RPMI7951 (cell line): ENCODE measurements at regions not wholly inside any gene's neighbourhood (a gene's known extent, or its start where the extent isn't known, plus 50 kb on each side); places are given as distances from the start of the nearest gene placed in this dataset.

Source experiments
- DNase-seq: peaks from one replicate; pipeline ENCODE4 v3.0.0-alpha.2; 2012; ENCODE audit warnings: low read depth

DNA sequence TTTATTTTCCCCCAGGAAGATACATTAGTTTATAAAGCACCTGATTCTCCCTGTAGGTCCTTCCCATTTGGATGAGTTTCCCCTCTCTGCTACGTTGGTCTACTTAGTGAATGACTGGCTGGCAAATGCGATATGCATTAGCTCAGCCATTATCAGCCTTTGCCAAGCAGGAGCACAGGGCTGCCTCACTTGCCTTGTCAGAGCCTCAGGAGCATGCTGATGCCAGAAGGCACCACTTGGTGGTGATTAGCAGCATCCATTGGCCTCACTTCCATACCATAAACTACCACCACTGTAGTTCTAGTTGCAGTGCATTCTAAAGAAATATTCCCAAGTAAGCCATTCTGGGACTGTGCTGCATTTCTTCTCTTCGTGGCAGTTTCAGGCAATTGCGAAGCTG lies 442.8 kb upstream of the CHST9 start:
- no peak for DNase-seq

DNA sequence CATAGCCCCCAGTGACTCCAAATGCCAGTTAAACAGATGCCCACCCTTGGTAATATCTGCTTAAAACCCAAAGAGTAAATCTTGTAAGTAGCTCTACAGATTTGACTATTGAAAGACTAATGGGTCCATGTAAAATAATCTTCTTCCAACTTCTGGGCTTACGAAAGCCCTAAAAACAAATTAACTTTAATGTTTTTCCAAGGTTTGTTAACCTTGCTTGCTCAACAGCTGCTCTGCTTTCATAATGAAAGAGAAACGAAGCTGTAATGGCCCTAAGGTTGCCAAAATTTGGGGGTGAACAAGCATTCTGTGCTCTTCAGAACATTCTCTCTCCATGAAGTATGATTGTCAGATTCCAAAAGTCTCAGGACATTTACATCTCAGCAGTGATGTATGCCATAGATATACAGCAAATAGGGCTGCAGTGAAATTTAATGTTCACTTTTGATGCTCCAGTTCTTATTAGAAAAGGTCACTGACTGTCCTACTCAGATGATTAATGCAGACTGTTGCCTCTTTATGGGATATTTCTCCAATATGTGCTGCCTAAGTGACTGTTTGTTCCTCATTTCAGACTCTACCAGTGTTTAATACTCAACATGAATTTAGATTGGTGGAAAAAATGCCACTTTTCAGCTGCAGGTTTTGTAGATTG lies 436.3 kb upstream of the CHST9 start:
- no peak for DNase-seq

DNA sequence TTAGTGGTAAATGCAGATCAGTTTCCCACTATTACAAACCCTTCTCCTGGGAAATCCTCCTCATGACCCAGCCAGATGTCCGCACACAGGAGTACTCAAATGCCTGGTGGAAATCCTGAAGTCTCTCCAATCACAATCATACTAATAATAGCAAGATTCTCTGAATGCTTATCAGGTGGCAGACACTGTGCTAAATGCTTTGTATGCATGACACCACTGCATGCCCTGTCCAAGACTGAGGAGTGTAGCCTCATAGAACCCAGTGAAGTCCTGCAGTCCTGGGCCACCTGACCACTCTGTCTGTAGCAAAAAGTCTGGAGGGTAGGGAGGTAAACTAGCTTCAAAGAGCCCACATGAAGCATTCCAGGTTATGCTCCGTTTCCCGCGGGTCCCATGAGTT lies 434.8 kb upstream of the CHST9 start:
- no peak for DNase-seq

DNA sequence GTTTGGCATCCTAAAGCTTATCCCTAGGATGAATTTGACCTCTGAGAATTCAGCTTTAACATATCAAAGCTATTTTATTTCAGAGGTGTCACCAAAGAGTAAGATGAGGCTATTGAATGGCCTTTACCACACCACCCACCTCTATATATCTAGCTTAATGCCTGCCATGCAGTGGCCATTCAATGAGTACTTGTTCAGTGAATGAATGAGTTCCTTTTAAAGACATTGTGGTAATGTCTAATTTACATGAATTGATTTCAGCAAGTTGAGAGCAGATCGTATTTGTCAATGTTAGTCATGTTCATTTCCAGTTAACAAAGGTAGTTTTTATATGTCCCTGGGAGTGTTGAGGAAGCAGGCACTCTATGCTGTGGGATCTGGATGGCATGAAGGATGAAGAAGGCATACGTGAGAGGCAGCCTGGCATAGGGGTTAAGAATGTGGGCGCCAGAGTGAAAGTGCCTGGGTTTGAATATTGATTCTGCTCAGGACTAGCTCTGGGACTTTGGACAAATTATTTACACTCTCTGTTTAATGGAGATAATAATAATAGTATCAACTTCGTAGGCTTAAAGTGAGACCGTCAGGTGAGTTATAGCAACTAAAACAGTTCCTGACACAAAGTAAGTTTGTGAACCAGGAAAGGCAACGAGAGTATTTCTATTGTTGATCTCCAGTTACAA lies 434.1 kb upstream of the CHST9 start:
- peak; percentile 14 for DNase-seq

DNA sequence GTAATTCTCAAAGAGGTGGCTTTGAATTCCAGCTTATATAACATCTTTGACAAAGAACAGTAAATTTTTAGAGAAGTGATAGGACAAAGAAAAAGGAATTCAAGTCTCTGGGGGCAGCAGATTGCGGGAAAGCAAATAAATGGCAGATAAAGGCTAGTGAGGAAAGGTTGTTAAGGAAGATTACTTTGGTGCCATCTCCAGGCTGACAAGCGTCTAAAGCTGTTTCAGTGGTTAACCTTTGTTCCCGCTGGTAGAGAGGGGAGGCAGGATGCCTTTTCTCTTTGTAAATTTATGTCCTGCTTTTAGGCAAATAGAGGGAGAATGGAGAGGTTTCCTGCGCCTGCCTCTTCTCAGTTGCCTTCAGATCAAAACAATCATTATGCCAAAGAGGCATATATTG lies 431.2 kb upstream of the CHST9 start:
- DNase-seq, result no peak

DNA sequence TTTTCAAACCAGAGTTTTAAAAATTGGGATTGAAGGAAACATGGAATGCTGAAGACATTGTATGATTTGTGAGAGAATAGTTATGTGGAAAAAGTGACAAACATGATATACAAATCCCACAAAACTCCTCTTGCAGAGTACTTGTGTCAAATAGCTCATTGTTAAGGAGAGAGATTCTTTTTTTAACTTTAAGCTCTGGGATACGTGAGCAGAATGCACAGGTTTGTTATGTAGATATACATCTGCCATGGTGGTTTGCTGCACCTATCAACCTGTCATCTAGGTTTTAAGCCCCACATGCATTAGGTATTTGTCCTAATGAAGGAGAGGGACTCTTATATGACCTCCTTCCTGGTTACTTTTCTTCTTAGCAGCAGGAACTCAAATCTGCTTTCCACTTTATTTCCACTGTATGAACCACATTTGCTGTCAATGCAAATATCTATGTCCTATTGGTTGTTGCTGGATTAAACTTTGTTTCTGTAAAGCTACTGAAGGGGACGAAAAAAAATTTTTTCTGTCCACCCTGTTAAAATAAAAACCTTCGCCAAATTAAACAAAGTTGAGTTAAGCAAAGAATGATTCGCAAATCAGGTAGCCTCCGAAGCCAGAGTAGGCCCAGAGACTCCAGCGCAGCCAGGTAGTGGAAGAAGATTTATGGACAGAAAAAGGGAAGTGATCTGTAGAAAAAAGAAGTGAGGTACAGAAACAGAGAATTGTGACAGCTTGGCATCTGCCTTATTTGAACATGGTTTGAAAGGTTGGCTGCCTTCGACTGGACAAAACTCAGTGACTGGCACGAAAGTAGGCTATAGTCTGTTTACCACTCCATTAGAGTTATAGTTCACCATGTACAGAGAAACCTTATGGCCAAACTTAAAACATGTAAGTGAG lies 430.1 kb upstream of the CHST9 start:
- no peak for DNase-seq

DNA sequence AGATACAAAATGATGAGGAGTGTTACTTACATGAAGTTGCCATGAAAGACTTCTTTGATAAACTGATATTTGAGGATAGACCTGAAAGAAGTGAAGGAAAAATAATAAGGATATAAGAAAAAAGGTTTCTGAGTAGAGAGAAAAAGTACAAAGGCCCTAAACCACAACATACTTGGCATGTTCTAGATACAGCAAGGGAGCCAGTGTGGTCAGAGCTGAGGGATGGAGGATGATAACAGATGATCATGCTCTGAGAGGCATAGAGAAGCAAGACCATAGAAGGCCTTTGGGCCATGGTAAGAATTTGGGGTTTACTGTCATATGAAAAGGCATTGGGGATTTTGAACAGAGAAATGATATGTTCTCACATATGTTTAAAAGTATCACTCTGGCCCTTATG lies 424.1 kb upstream of the CHST9 start:
- no peak for DNase-seq

DNA sequence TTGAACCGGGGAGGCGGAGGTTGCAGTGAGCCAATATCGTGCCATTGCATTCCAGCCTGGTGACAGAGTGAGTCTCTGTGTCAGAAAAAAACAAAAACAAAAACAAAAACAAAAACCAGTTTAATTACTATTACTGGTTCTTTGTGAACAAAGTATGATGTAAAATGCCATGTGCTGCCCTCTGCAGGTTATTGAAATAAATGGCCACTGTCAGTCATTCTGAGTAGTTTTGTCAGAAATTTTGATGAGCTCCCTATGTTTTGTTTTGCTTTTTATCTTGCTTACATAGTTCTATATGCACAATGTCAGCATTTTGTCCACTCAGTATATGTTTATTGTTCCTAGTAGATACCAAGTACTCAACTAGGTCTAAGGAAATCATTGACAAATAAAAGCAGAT lies 423.6 kb upstream of the CHST9 start:
- no peak for DNase-seq

DNA sequence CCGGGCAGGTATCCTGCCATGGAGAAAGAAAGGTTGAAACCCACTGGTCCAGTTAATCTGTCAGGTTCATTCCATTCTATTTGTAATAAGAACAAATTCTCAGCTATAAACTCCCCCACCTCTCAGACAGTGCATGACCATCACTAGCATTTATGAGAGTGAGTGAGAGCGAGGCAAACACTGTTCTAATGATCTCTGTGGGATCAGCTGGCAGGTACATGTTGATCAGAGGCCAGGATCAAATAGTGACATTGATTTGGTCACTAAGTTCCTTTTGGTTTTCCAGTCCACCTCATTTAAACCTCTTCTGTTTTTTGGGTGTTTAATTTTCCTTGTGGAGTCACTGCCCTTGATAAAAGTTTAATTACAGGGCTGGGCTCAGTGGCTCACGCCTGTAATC lies 423.1 kb upstream of the CHST9 start:
- no peak for DNase-seq

DNA sequence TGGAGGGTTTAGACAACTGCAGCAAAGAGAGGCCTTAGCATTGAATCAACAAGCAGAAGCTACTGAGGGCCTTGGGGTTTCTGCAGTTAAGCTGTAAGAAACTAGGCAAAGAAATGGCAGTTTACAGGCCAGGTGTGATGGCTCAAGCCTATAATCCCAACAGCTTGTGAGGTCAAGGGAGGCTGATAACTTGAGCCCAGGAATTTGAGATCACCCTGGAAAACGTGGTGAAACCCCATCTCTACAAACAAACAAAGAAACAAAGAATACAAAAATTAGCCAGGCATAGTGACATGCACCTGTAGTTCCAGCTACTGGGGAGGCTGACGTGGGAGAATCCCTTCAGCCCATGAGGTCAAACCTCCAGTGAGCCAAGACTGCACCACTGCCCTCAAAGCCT lies 421.6 kb upstream of the CHST9 start:
- no peak for DNase-seq

DNA sequence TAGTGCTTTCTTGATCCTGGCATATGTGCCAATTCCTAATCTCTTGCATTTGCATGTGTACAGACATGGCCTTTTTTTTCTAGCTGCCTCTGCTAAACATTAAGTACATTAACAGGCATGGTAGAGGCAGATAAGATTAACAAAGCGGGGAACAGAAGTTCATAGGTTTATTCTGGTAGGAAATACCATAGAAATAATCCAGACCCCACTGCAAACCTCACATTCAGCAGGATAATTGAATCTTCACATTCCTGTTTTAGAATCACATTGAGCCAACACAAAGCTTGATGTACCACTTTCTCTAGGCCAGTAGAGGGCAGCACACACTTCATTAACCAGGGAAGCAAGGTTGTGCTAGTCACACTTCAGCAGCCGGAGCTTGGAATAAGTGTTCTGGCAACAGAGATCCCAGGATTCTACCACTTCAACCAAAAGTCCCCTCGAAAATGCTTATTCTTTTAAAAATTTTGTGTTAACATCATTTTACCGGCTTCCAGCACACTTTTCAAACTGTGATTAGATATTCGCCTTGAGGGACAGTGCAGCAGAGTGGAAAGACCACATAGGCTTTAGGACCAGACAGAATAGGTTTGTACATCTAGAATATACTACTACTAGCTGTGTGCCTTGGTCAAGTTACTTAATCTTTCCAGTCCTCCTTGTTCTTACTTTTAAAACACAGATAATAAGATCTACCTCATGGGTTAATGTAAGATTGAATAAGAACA lies 420.2 kb upstream of the CHST9 start:
- DNase-seq, result peak; percentile 54

DNA sequence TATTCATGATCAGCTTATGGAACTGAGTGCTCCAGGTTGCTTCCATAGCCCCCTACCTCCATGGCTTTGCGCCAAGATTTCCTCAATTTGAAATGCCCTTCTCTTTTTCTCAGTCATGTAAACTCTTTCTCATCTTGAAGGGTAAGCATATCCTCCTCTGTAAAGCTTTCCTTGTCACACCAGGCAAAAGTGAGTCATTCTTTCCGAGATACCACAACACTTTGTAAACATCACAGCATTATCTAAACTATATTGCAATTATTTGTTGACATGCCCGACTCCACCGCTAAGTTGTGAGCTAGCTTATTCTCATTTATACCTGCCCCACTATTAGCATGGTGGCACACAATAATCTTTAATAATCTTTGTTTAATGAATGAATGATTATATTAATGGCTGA lies 419.5 kb upstream of the CHST9 start:
- peak; percentile 8 for DNase-seq

DNA sequence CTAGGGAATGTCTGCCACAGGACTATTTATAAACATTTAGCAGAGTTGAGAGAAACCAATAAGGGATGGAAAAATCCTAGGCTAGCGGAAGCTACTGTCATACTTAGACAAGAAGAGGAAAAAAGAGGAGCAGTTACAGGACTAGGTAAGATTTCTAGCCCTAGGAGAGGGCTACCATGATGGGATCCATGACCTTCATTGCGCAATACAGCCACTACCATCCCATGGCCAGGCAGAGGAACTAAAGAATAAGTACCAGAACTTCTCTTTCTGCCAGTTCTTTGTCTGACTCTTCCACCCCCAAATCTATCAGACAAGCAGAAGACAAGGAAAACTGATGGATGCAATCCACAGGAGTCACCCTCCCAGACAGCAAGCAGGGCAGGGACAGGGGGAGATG lies 417.0 kb upstream of the CHST9 start:
- DNase-seq, result no peak

DNA sequence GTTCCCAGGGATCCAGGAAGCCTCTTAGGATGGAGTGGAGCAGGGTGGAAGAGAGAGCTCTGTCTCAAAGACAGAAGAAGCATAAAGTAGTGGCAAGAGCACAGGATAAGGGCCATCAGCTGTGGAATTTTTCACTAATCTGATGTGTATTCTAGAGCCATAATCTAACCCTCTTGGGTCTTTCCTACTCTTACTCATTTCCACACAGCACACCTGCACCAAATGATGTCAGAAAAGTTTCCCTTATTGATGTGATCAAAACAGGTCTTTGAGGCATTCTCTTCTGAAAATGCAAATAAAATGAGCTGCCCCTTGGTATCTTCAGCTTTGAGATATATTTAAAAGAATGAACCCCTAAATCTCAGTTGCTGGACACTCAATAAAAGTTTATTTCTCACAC lies 415.1 kb upstream of the CHST9 start:
- DNase-seq, result no peak

DNA sequence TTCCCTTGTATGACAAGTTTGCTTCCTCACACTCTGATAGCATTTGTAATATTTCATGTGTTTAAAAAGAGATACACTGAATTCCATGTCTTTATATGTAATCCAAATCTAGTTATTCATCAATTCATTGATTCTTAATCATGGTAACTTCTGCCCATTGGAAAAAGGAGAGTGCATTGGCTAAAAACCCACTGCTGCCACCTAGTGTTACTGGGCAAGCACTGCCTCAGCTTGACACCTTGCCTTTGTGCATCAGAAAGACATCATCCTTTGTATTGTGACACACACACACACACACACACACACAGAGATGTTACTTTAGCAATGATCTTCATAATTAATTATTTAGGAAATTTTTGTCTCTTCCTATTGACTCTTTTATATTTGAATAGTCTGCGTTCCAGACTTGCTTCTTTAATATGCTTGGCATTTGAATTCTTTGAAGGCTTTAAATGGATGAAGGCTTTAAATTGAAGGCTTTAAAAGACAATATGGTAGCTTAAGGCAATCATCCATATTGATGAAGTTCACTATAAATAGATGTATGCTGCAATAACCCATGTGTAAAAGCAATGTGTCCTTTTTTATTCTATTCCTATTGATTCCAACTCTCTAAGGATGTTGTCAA lies 414.2 kb upstream of the CHST9 start:
- DNase-seq, result peak; percentile 24

DNA sequence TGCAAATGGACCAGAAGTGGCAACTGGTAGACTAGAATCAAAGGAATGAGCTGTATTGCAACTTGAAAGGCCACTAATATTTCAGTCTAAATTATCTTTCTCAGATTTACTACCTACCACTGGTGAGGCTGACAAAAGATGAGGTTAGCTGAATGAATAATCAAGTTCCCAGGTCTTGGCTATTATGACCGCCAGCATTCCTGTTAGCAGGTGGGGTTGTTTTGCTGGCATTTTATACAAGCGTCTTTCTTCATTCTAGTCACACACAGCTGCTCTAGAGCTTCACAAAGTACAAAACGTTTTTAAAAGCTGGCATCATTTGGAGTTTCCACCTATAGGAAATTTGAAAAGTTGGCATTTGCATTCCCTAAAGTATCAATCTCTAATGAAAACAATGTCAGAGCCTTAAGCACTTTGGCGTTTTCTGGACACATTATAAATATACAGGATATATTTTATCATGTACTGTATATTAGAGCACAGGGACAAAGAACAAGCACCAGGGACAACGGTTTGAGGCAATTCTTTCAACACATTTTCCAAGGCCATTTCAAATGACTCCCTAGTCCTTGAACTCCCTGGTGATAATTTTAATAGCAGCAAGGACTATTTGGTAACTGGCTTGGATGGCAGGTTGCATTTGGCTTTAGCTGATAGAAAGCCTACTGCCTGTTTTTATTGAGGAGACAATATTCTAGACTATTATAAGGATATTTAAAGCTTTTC lies 410.2 kb upstream of the CHST9 start:
- DNase-seq, result no peak

DNA sequence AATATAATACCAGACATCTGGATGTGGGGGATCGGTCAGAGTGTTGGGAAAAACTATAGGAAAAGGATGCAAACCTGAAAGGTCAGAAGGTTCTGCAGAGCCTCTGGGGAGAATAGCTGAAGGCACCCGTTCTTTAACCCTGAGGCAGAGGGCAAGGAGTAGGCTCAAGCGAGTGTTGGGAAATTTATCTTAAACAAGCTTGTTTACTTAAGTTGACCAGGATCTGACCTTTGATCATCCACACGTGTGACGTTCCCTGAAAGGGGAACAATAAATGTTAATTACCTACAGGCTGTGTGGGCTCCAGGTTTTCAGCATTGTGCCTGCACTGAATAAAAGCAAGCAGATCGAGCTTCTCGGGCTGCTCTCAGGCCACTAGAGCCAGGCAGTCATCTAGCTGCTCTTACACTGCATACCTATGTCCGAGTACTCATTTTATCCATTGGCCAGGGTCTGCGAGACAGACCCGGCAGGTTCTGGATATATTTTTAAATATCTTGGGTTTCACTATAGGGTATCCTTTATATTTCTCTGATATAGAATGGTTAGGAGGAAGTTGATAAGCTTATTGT lies 400.6 kb upstream of the CHST9 start:
- DNase-seq, result no peak

DNA sequence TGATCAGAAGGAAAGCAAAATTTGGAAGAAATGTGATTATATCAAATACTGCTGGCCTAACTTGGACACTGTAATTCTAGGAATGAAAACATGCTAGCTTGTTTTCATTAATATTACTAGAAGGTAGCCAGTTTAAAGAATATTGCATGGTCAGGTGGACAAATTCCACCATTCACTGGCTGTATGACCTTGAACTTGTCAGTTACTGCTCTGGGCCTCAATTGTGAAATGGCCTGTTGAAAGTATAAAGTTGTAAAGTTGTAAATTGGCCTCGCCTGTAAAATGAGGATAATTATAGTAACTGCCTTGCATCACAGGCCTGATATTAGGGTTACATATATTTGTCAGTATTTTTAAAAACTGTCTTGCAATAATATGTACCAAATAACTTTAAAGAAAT lies 398.4 kb upstream of the CHST9 start:
- DNase-seq, result no peak

DNA sequence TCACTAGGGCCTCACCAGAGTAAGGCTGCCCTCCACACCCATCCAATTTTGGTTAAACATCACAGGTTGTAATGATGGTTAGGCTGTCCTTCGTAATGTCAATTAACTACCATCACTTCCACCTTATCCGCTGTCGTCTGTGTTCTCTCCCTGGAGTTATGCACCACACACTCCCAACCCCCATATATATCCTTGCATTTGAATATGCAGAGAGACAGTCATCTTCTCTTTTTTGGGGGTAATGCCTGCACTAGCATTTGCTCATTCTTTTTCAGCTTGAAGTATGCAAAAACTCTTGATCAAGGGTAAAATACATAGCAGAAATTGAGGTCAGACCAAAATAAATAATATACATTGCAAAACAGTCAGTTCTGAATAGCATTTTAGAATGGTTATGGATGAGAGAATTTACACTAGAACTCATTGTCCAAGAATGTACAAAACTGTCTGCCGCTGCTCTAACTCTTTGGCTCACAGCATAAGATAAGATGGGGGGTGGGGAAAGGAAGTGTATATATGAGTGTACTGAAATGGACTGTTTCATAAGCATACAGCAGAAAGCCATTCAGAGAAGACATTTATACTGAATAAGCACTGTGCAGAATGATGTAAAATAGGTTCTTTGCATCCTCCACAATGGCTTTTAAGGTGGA lies 397.8 kb upstream of the CHST9 start:
- no peak for DNase-seq

DNA sequence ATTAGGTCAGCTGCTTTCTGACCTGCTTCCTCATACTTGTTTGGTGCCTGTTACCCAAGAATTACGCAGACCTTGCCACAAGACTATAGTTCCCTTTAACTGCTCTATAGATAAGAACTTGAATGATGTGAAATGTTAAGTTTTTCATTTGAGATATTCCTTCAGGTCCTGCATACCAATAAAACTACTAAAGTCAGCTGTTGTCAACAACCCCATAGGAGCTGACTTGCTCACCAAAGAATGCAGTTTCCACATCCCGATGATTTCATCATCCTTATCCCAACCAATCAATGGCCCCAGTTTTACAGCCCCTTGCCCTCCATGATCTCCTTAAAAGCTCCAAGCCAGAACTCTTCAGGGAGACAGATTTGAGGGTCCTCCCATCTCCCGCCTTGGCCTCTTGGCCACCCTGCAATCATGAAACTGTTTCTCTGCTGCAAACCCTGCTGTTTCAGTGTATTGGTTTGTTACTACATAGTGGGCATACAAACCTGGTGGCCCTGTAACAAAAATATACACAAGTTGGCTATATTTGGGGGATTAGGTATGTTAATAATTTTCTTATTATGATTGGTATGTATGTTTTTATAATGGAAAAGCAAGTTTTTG lies 396.3 kb upstream of the CHST9 start:
- no peak for DNase-seq
